Bone marrow (tissue), 2 donors: ENCODE measurements at regions not wholly inside any gene's neighbourhood (a gene's known extent, or its start where the extent isn't known, plus 50 kb on each side); places are given as distances from the start of the nearest gene placed in this dataset.
"Not testable (repeated sequence)": the region's sequence is repeated elsewhere in the genome, so short reads cannot be mapped to it uniquely, and the experiment has no call there.

Source experiments
- DNase-seq, 2 donors: peaks; one replicate each; lab custom pipeline; 2025; lab: John Stamatoyannopoulos, UW

GRCh38 chr1:149700220-149700619 lies 82.3 kb upstream of the FCGR1A start:
- DNase-seq, result not testable (repeated sequence)

GRCh38 chr1:149700677-149701567 lies 81.6 kb upstream of the FCGR1A start:
- DNase-seq, result not testable (repeated sequence)

- DNase-seq, result peak; percentile 47 to 85
These were observed 74.2 kb upstream of the FCGR1A start for GRCh38 chr1:149708192-149708853.

- DNase-seq, result not testable (repeated sequence)
These were observed 70.8 kb upstream of the FCGR1A start for GRCh38 chr1:149711651-149712050.

- DNase-seq, result not testable (repeated sequence)
These were observed 70.2 kb upstream of the FCGR1A start for GRCh38 chr1:149712154-149712927.

GRCh38 chr1:149713513-149713912 lies 69.0 kb upstream of the FCGR1A start:
- DNase-seq, result not testable (repeated sequence)

GRCh38 chr1:149713952-149714351 lies 68.5 kb upstream of the FCGR1A start:
- not testable (repeated sequence) for DNase-seq

GRCh38 chr1:149724618-149725302 lies 57.7 kb upstream of the FCGR1A start:
- not testable (repeated sequence) for DNase-seq

- not testable (repeated sequence) for DNase-seq
These were observed 55.8 kb upstream of the FCGR1A start for GRCh38 chr1:149726688-149727087.

- DNase-seq, result not testable (repeated sequence)
These were observed 53.9 kb upstream of the FCGR1A start for GRCh38 chr1:149728598-149728997.
